HG03558 (cell line): ENCODE measurements at regions not wholly inside any gene's neighbourhood (a gene's known extent, or its start where the extent isn't known, plus 50 kb on each side); places are given as distances from the start of the nearest gene placed in this dataset.

ENCODE experiments used
- ATAC-seq: cut with Tn5 transposase; IDR thresholded peaks from one replicate; pipeline ENCODE4 v1.9.1; 2021; ENCODE audit warnings: moderate number of reproducible peaks; ENCODE audit not compliant: unreplicated experiment; ENCODE audit errors: extremely low read depth

GRCh38 chr5:158283397-158283796 lies 424.5 kb upstream of the CLINT1 start:
- no peak for ATAC-seq

- ATAC-seq, result no peak
Measured at GRCh38 chr5:158278216-158278925, 419.4 kb upstream of the CLINT1 start.

DNA sequence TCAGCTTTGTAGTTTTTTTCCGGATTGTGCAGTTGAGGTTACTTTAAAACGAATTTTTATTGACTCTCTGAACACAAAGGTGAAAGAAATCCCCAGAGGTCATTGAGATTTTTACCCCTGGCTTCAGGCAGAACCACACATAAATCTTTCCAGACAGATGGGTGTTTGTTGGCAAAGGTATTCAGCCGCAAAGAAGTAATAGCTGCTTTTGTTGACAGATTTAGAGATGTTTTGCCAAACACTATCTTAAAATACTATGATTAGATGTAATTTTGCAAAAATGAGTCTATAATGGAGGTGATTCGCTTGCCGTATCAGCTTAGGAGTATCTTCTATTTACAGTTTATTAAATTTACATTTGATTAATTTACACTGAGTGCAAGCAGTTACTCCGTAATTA lies 418.3 kb upstream of the CLINT1 start:
- no peak for ATAC-seq

GRCh38 chr5:158276692-158277091 lies 417.7 kb upstream of the CLINT1 start:
- no peak for ATAC-seq

- ATAC-seq, result no peak
Measured at GRCh38 chr5:158275511-158275910, 416.6 kb upstream of the CLINT1 start.

DNA sequence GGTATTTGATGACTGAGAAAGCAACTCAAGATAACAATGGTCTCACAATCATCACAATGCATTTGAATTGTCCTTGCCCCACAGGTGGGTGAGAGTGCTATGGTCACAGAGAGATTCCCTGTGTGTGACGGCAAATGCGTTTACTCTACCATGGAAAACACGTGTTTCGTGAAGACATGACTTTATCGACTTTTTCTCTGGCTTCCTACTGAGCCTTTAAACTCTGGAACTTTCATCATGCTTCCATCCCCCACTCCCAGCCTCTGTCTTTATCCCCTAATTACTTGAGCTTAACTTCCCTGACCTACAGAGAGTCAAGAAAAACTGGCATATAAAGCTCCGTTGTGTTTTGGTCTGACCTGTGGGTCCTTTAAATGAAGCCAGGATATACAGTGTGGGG lies 414.1 kb upstream of the CLINT1 start:
- no peak for ATAC-seq

DNA sequence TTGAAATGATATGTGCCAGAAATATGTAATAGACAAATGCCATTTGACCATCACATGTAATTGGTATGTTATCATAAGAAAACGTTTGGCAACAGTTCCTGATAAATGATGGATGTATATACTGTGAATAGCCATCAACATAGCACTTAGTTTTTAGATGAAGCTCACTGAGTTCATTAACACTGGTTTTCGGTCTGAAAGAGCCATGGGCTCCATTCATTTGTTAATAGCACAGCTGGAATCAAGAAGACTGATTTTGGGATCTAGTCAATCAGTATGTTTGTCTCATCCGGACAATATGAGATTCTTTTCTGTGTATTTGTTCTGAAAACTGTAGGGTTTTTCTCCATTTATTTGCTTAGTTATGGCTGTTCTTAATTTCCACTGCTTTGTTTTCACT lies 413.5 kb upstream of the CLINT1 start:
- no peak for ATAC-seq

- ATAC-seq, result no peak
Measured at GRCh38 chr5:158270996-158271554, 412.1 kb upstream of the CLINT1 start.

- ATAC-seq, result no peak
Measured at GRCh38 chr5:158268286-158268685, 409.3 kb upstream of the CLINT1 start.

DNA sequence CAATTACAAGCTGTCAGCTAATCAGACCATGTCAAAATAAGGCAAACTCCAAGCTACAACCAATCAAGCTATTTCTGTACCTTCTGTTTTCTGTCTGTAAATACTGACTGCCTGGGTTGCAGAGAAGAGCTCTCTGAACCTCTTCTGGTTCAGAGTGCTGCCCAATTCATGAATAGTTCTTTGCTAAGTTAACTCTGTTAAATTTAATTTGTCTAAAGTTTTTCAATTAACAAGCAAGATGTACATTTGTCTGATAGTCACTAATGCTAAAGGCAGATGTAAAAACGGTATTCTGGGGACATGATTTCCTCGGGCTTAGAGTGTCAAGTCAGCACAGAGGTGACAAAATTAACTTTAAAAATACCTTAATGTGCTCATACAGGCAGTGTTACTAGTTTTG lies 408.3 kb upstream of the CLINT1 start:
- no peak for ATAC-seq

- ATAC-seq, result no peak
Measured at GRCh38 chr5:158265931-158266700, 407.2 kb upstream of the CLINT1 start.

- no peak for ATAC-seq
Measured at GRCh38 chr5:158265346-158265745, 406.4 kb upstream of the CLINT1 start.

GRCh38 chr5:158264264-158264663 lies 405.3 kb upstream of the CLINT1 start:
- no peak for ATAC-seq

GRCh38 chr5:158261674-158262367 lies 402.9 kb upstream of the CLINT1 start:
- ATAC-seq, result no peak

- no peak for ATAC-seq
Measured at GRCh38 chr5:158256096-158256495, 397.2 kb upstream of the CLINT1 start.

DNA sequence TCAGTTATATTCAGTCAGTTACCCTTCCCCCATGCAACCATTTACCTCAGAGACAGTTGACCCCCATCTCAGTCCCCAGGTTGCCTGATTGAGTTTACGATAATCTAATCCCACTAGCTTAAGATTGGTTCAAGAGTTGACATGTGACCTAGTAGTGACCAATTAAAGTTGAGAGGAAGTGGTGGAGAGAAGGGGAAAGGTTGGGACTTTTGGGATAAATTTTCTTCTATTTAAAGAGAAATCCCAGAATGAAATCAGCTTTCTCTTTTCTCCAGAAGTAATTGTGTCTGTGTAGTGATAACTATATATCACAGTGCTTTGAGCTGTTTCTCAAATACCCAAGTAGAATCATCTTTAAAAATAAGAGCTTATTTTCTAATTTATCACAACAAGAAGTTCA lies 396.7 kb upstream of the CLINT1 start:
- ATAC-seq, result no peak

DNA sequence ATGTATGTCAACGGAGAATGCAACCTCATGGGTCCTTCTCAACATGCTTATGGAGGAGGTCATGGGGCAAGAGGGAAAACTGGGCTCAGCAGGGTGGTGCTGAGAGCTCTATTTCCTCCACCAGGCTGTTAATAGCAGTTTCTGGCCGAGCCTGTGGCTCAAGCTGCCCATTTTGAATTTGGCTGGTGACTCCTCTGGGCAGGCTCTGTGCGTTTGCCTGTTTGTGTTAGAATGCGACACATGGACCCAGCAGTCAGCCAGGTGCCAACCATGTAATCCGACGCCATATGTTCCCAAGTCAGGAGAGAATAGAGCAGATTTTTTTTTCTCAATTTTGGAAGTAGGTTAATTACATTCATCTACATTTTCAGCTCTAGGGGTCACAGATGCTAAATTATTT lies 387.7 kb upstream of the CLINT1 start:
- ATAC-seq, result no peak

GRCh38 chr5:158245513-158245912 lies 386.6 kb upstream of the CLINT1 start:
- no peak for ATAC-seq

GRCh38 chr5:158244882-158245281 lies 385.9 kb upstream of the CLINT1 start:
- ATAC-seq, result no peak

GRCh38 chr5:158236511-158237335 lies 377.8 kb upstream of the CLINT1 start:
- no peak for ATAC-seq
